SK-N-MC (cell line): ENCODE measurements at regions not wholly inside any gene's neighbourhood (a gene's known extent, or its start where the extent isn't known, plus 50 kb on each side); places are given as distances from the start of the nearest gene placed in this dataset.

Experiments used
- EZH2 ChIP-seq: fragments of 200-600 bp; sonication (generic); IDR thresholded peaks from one replicate; pipeline ENCODE4 v1.6.1; 2017; ENCODE audit warnings: antibody characterized with exemption
- POLR2AphosphoS5 ChIP-seq: IDR thresholded peaks from 2 replicates; pipeline ENCODE4 v1.6.1; 2012; ENCODE audit warnings: mild to moderate bottlenecking, low read depth, low read length, borderline replicate concordance

- TF ChIP-seq EZH2 (no peak), POLR2AphosphoS5 (no peak)
Measured at GRCh38 chr6:102553214-102553613, 1159.7 kb downstream of the GRIK2 start.
